Cardiac septum (tissue), 1 donor: ENCODE measurements at regions not wholly inside any gene's neighbourhood (a gene's known extent, or its start where the extent isn't known, plus 50 kb on each side); places are given as distances from the start of the nearest gene placed in this dataset.

Experiments
- DNase-seq: peaks from one replicate; pipeline ENCODE4 v3.0.0-alpha.2; 2020; ENCODE audit warnings: low spot score
- intact Hi-C: fragments of 100-400 bp; cut with DNase I; formaldehyde crosslinking; loops from one replicate; pipeline ENCODE4 v1.14.0; 2022
- donor health status: DM: no; HTN: no; CAD: no.

GRCh38 chr12:91604897-91605296 lies 422.3 kb upstream of the DCN start:
- intact Hi-C loops, result loop anchor here (5.0 kb wide), 1 partner anchor 537 kb away; no protein-coding TSS in a partner anchor

GRCh38 chr12:91603060-91603459 lies 420.4 kb upstream of the DCN start:
- intact Hi-C loops, result no loop called here
- no peak for DNase-seq

More at GRCh38 chr12:91604897-91605296, 422.3 kb upstream of the DCN start:
- no peak for DNase-seq

- intact Hi-C loops, result no loop called here
- no peak for DNase-seq
Observed at GRCh38 chr12:91601054-91601453, 418.4 kb upstream of the DCN start.

GRCh38 chr12:91594715-91595114 lies 412.1 kb upstream of the DCN start:
- no peak for DNase-seq
- intact Hi-C loops, result no loop called here

GRCh38 chr12:91591639-91591987 lies 409.0 kb upstream of the DCN start:
- intact Hi-C loops, result no loop called here
- no peak for DNase-seq

- DNase-seq, result no peak
- intact Hi-C loops, result no loop called here
Observed at GRCh38 chr12:91590966-91591638, 408.5 kb upstream of the DCN start.

GRCh38 chr12:91588874-91589454 lies 406.3 kb upstream of the DCN start:
- intact Hi-C loops, result loop anchor here (5.0 kb wide), 1 partner anchor 218 kb away; no protein-coding TSS in a partner anchor
- no peak for DNase-seq

GRCh38 chr12:91586015-91586414 lies 403.4 kb upstream of the DCN start:
- intact Hi-C loops, result loop anchor here (5.0 kb wide), 1 partner anchor 221 kb away; no protein-coding TSS in a partner anchor
- no peak for DNase-seq

GRCh38 chr12:91582811-91583210 lies 400.2 kb upstream of the DCN start:
- no peak for DNase-seq
- intact Hi-C loops, result no loop called here

GRCh38 chr12:91579516-91580263 lies 397.1 kb upstream of the DCN start:
- no peak for DNase-seq
- intact Hi-C loops, result loop anchor here (5.0 kb wide), 1 partner anchor 1028 kb away; no protein-coding TSS in a partner anchor

GRCh38 chr12:91577586-91578539 lies 395.2 kb upstream of the DCN start:
- intact Hi-C loops, result loop anchor here (5.0 kb wide), 1 partner anchor 1029 kb away; no protein-coding TSS in a partner anchor
- DNase-seq, result no peak

GRCh38 chr12:91576432-91576831 lies 393.8 kb upstream of the DCN start:
- intact Hi-C loops, result loop anchor here (5.0 kb wide), 1 partner anchor 1031 kb away; no protein-coding TSS in a partner anchor
- DNase-seq, result no peak

GRCh38 chr12:91575630-91576029 lies 393.0 kb upstream of the DCN start:
- intact Hi-C loops, result loop anchor here (5.0 kb wide), 1 partner anchor 1032 kb away; no protein-coding TSS in a partner anchor
- DNase-seq, result no peak

- no peak for DNase-seq
- intact Hi-C loops, result loop anchor here (5.0 kb wide), 1 partner anchor 1032 kb away; no protein-coding TSS in a partner anchor
Observed at GRCh38 chr12:91574975-91575374, 392.4 kb upstream of the DCN start.

- DNase-seq, result no peak
- intact Hi-C loops, result no loop called here
Observed at GRCh38 chr12:91574391-91574790, 391.8 kb upstream of the DCN start.

GRCh38 chr12:91572869-91573268 lies 390.3 kb upstream of the DCN start:
- DNase-seq, result no peak
- intact Hi-C loops, result no loop called here

- no peak for DNase-seq
- intact Hi-C loops, result no loop called here
Observed at GRCh38 chr12:91567100-91567485, 384.5 kb upstream of the DCN start.

GRCh38 chr12:91566328-91567099 lies 383.9 kb upstream of the DCN start:
- intact Hi-C loops, result no loop called here
- DNase-seq, result no peak

GRCh38 chr12:91565846-91566245 lies 383.2 kb upstream of the DCN start:
- DNase-seq, result no peak
- intact Hi-C loops, result no loop called here
